Cardiac muscle cell (in vitro differentiated cells and primary cell): ENCODE measurements at regions not wholly inside any gene's neighbourhood (a gene's known extent, or its start where the extent isn't known, plus 50 kb on each side); places are given as distances from the start of the nearest gene placed in this dataset.

Source experiments
- DNase-seq, 2 donors: peaks; one replicate each; pipeline versions ENCODE4 v3.0.0 to v3.0.0-alpha.2; 2010 to 2017; ENCODE audit warnings: low read depth in 1 of 2, low spot score in 1 of 2
- H3K27ac ChIP-seq: fragments of 200-600 bp; sonication (generic); 2 replicates; pipeline ENCODE4 v1.5.1; 2016
- H3K27me3 ChIP-seq: fragments of 200-600 bp; sonication (generic); 2 replicates; pipeline ENCODE4 v1.6.0; 2016; ENCODE audit warnings: control low read depth
- H3K36me3 ChIP-seq: fragments of 200-600 bp; sonication (generic); 2 replicates; pipeline ENCODE4 v1.5.1; 2016; ENCODE audit warnings: control low read depth
- H3K4me1 ChIP-seq: fragments of 200-600 bp; sonication (generic); 2 replicates; pipeline ENCODE4 v1.8.1; 2017; ENCODE audit warnings: low read depth, mild to moderate bottlenecking, mixed run types
- H3K4me3 ChIP-seq: fragments of 200-600 bp; sonication (generic); 2 replicates; pipeline ENCODE4 v1.5.1; 2016; ENCODE audit warnings: mild to moderate bottlenecking
- H3K9me3 ChIP-seq: fragments of 200-600 bp; sonication (generic); 2 replicates; pipeline ENCODE4 v1.5.1; 2017; ENCODE audit warnings: low read depth, mild to moderate bottlenecking, control low read depth
- CTCF ChIP-seq: IDR thresholded peaks from 2 replicates; pipeline ENCODE4 v1.5.1; 2012; ENCODE audit warnings: low read depth, mild to moderate bottlenecking, low read length

DNA sequence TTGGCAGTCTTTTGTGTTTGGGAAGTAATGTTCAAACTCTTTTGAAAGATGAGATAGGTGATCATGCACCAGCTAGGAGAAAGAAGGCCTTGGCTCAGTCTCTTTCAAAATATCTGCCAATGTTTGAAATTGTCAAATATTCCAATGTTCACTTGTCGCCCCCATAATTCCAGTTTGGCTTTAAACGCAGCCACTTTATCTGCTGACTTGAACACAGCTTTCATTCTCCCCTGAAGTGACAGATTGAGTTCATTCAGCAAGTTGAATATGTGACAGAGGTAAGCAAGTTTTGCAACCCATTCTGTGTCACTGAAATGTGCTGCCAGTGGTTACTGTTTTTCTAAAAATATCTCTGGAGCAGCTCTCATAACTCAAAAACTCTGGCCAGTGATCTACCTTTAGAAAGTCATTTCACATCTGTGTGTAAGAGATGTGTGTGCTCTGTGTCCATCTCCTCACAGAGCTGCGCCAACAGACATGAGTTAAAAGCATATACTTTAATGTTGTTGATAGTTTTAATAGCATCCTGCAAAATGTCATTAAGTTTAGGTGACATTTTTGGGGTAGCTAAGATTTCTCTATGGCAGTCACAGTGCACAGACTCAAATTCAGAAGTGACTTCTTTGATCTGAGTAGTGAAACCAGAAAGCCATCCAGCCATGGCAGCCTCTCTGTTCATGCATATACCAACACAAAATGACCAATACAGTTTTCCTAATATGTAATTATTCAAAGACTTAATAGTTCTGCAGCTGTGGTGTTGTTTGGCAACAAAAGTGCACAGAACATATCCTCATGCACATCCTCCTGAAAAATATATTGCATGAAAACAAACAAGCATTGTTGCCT is 614.3 kb upstream of the MIS18BP1 start:
- TF ChIP-seq CTCF: no peak
- no peaks in the 10 kb centered on the region for H3K36me3 ChIP-seq
- H3K27ac ChIP-seq: no peak overlapping the region
- no peaks in the 10 kb centered on the region for H3K27me3 ChIP-seq
- H3K4me1 ChIP-seq: no peaks in the 10 kb centered on the region
- no peak overlapping the region for H3K4me3 ChIP-seq
- no peak for DNase-seq
- H3K9me3 ChIP-seq: no peaks in the 10 kb centered on the region

DNA sequence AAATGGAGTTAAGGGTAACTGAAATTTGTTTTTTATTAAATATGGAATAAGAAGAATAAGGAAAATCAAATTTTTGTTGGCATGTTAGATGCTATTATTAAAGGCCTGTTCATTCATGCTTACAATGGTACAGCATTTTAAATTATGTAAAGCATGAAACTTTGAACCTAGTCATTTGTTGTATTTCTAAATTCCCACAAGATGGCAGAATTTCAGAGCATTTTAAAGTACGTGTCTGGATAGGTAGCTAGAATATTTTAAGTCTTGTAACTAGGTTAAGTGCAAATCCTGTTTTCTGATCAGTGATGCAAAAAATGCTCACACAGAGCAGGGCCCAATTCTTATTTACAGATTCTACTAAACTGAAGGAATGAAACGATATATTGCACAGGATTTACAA is 585.6 kb upstream of the MIS18BP1 start:
- Histone ChIP-seq H3K27me3 (no peaks in the 10 kb centered on the region), H3K27ac (no peak overlapping the region), H3K36me3 (no peaks in the 10 kb centered on the region), H3K4me3 (no peak overlapping the region), H3K4me1 (no peaks in the 10 kb centered on the region), H3K9me3 (no peaks in the 10 kb centered on the region)
- TF ChIP-seq CTCF: no peak
- peak in 1 of 2 donors; percentile 2 for DNase-seq

DNA sequence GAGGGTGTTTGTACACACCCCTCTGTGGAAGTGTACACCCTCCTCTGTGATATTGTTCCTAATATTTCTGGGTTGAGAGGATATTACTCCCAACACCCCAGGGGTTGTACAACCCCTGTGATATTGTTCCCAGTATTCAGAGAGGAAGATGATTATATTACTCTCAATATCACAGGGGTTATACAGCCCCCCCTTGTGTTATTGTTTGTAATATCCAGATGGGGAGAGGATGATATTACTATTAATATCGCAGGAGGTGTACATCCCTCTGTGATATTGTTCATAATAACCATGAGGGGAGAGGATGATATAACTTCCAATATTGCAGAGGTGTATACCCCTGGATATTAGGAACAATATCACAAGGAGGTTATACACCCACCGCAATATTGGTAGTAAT is 566.1 kb upstream of the MIS18BP1 start:
- H3K4me1 ChIP-seq: no peaks in the 10 kb centered on the region
- no peak overlapping the region for H3K27ac ChIP-seq
- no peaks in the 10 kb centered on the region for H3K9me3 ChIP-seq
- H3K4me3 ChIP-seq: no peak overlapping the region
- DNase-seq: no peak
- H3K36me3 ChIP-seq: no peaks in the 10 kb centered on the region
- no peak for TF ChIP-seq CTCF
- H3K27me3 ChIP-seq: no peaks in the 10 kb centered on the region

- Histone ChIP-seq H3K4me3 (no peak overlapping the region), H3K27me3 (no peaks in the 10 kb centered on the region), H3K9me3 (no peaks in the 10 kb centered on the region), H3K27ac (no peak overlapping the region), H3K4me1 (peaks cover 8% of the 10 kb centered on the region), H3K36me3 (no peaks in the 10 kb centered on the region)
- no peak for DNase-seq
- no peak for TF ChIP-seq CTCF
Observed at GRCh38 chr14:45811155-45811554, 558.2 kb upstream of the MIS18BP1 start.

- H3K36me3 ChIP-seq: no peaks in the 10 kb centered on the region
- peaks cover 8% of the 10 kb centered on the region for H3K4me1 ChIP-seq
- H3K27ac ChIP-seq: peak overlapping the region; percentile 73
- DNase-seq: peak in 1 of 2 donors; percentile 35
- H3K4me3 ChIP-seq: no peak overlapping the region
- TF ChIP-seq CTCF: no peak
- no peaks in the 10 kb centered on the region for H3K9me3 ChIP-seq
- H3K27me3 ChIP-seq: no peaks in the 10 kb centered on the region
Observed at GRCh38 chr14:45810152-45810872, 557.3 kb upstream of the MIS18BP1 start.
